T-helper 2 cell treated with Interferon-gamma antibody and Interleukin-4, amounts not matched to agents 100 ng/mL and 5 ng/mL, for 36 hours (primary cell): ENCODE measurements at regions not wholly inside any gene's neighbourhood (a gene's known extent, or its start where the extent isn't known, plus 50 kb on each side); places are given as distances from the start of the nearest gene placed in this dataset.

Experiments
- intact Hi-C: fragments of 100-400 bp; cut with micrococcal nuclease; formaldehyde crosslinking; loops from one replicate; pipeline ENCODE4 v1.15.1; 2023

GRCh38 chr10:32174349-32174893 lies 118.2 kb upstream of the KIF5B start:
- intact Hi-C loops, result no loop called here

GRCh38 chr10:32171204-32171603 lies 115.0 kb upstream of the KIF5B start:
- intact Hi-C loops, result no loop called here

GRCh38 chr10:32169556-32169955 lies 113.3 kb upstream of the KIF5B start:
- intact Hi-C loops, result no loop called here

- intact Hi-C loops, result no loop called here
These were observed 111.2 kb upstream of the KIF5B start for GRCh38 chr10:32167450-32167849.

GRCh38 chr10:32166365-32166764 lies 110.1 kb upstream of the KIF5B start:
- intact Hi-C loops, result no loop called here

GRCh38 chr10:32163762-32164148 lies 107.5 kb upstream of the KIF5B start:
- intact Hi-C loops, result no loop called here

- intact Hi-C loops, result no loop called here
These were observed 107.0 kb upstream of the KIF5B start for GRCh38 chr10:32163071-32163761.

- intact Hi-C loops, result no loop called here
These were observed 105.4 kb upstream of the KIF5B start for GRCh38 chr10:32161586-32161985.

GRCh38 chr10:32160864-32161263 lies 104.6 kb upstream of the KIF5B start:
- intact Hi-C loops, result no loop called here

- intact Hi-C loops, result no loop called here
These were observed 103.0 kb upstream of the KIF5B start for GRCh38 chr10:32159264-32159663.

GRCh38 chr10:32156031-32156495 lies 99.8 kb upstream of the KIF5B start:
- intact Hi-C loops, result no loop called here

- intact Hi-C loops, result no loop called here
These were observed 98.9 kb upstream of the KIF5B start for GRCh38 chr10:32155075-32155516.

GRCh38 chr10:32153931-32154330 lies 97.7 kb upstream of the KIF5B start:
- intact Hi-C loops, result loop anchor here (5.0 kb wide), 3 partner anchors 223 to 983 kb away; partner anchors contain the start of gene ARHGAP12

GRCh38 chr10:32153252-32153651 lies 97.0 kb upstream of the KIF5B start:
- intact Hi-C loops, result loop anchor here (5.0 kb wide), 3 partner anchors 224 to 984 kb away; partner anchors contain the start of gene ARHGAP12

- intact Hi-C loops, result loop anchor here (5.0 kb wide), 3 partner anchors 225 to 985 kb away; partner anchors contain the start of gene ARHGAP12
These were observed 95.6 kb upstream of the KIF5B start for GRCh38 chr10:32151871-32152270.

- intact Hi-C loops, result loop anchor here (1.0 to 5.0 kb wide), 4 partner anchors 94 to 987 kb away; partner anchors contain the start of genes ARHGAP12 and KIF5B
These were observed 94.4 kb upstream of the KIF5B start for GRCh38 chr10:32150532-32151101.

GRCh38 chr10:32149252-32149955 lies 93.2 kb upstream of the KIF5B start:
- intact Hi-C loops, result loop anchor here (1.0 kb wide), 1 partner anchor 389 kb away; no protein-coding TSS in a partner anchor

- intact Hi-C loops, result loop anchor here (1.0 kb wide), 1 partner anchor 389 kb away; no protein-coding TSS in a partner anchor
These were observed 92.6 kb upstream of the KIF5B start for GRCh38 chr10:32148864-32149251.

GRCh38 chr10:32147730-32148129 lies 91.5 kb upstream of the KIF5B start:
- intact Hi-C loops, result no loop called here

GRCh38 chr10:32146166-32146565 lies 89.9 kb upstream of the KIF5B start:
- intact Hi-C loops, result no loop called here

- intact Hi-C loops, result no loop called here
These were observed 88.8 kb upstream of the KIF5B start for GRCh38 chr10:32144817-32145688.
